Left lung (tissue), 4 donors: ENCODE measurements at regions not wholly inside any gene's neighbourhood (a gene's known extent, or its start where the extent isn't known, plus 50 kb on each side); places are given as distances from the start of the nearest gene placed in this dataset.

Experiments used
- ATAC-seq: fragments of 200-7000 bp; cut with Tn5 transposase; one replicate; pipeline ENCODE4 v1.9.1; 2020; ENCODE audit warnings: moderate library complexity
- DNase-seq, 4 donors: peaks; one replicate each; pipeline ENCODE4 v3.0.0-alpha.2; 2013 to 2020
- H3K27ac ChIP-seq, 2 donors: fragments of 200-600 bp; sonication (generic) in 1 of 2; one replicate each; pipeline versions ENCODE4 v1.5.0 to v1.8.0; 2020 to 2021
- H3K27me3 ChIP-seq, 2 donors: fragments of 200-600 bp; sonication (generic) in 1 of 2; one replicate each; pipeline versions ENCODE4 v1.5.0 to v1.8.0; 2020 to 2021
- H3K36me3 ChIP-seq, 2 donors: fragments of 200-600 bp; sonication (generic) in 1 of 2; one replicate each; pipeline versions ENCODE4 v1.5.0 to v1.8.0; 2020 to 2021
- H3K4me1 ChIP-seq, 2 donors: fragments of 200-600 bp; one replicate each; pipeline ENCODE4 v1.8.0; 2021
- H3K4me3 ChIP-seq, 2 donors: fragments of 200-600 bp; sonication (generic) in 1 of 2; one replicate each; pipeline versions ENCODE4 v1.5.0 to v1.8.0; 2020 to 2021; ENCODE audit warnings: mild to moderate bottlenecking in 1 of 2
- H3K9me3 ChIP-seq, 2 donors: fragments of 200-600 bp; sonication (generic) in 1 of 2; one replicate each; pipeline versions ENCODE4 v1.5.0 to v1.8.0; 2020 to 2021
- CTCF ChIP-seq, 2 donors: fragments of 200-600 bp; sonication (generic) in 1 of 2; IDR thresholded peaks; one replicate each; pipeline versions ENCODE4 v1.5.0 to v1.8.0; 2021; ENCODE audit warnings: antibody characterized with exemption in 2 of 2
- intact Hi-C, 2 donors: fragments of 100-400 bp; cut with DNase I; formaldehyde crosslinking; loops; one replicate each; pipeline versions ENCODE4 v1.11.2 to v1.14.2; 2022
- donor health status: DM: no; HTN: yes; CAD: no.
- donor health status: DM: no; HTN: no; CAD: no.

GRCh38 chr4:140311257-140311835, 62.1 kb upstream of the SCOC start:
- no peak overlapping the region for H3K4me3 ChIP-seq
- DNase-seq = no peak
- H3K27ac ChIP-seq = no peak overlapping the region
- no peaks in the 10 kb centered on the region for H3K9me3 ChIP-seq
- no peak for ATAC-seq
- H3K4me1 ChIP-seq = no peaks in the 10 kb centered on the region
- intact Hi-C loops = no loop called here
- TF ChIP-seq CTCF (IDR thresholded peaks at IDR 0.05) = no peak
- H3K36me3 ChIP-seq = no peaks in the 10 kb centered on the region
- H3K27me3 ChIP-seq = no peaks in the 10 kb centered on the region

GRCh38 chr4:140309124-140309870, 64.1 kb upstream of the SCOC start:
- intact Hi-C loops = no loop called here
- peak; percentile 13 for ATAC-seq
- H3K27ac ChIP-seq = no peak overlapping the region

GRCh38 chr4:140308366-140309123, 64.9 kb upstream of the SCOC start:
- intact Hi-C loops = no loop called here
- no peaks in the 10 kb centered on the region for H3K36me3 ChIP-seq
- no peak overlapping the region for H3K4me3 ChIP-seq
- peak; percentile 37 for ATAC-seq
- TF ChIP-seq CTCF (IDR thresholded peaks at IDR 0.05) = no peak
- H3K27ac ChIP-seq = no peak overlapping the region
- H3K9me3 ChIP-seq = no peaks in the 10 kb centered on the region
- H3K27me3 ChIP-seq = no peaks in the 10 kb centered on the region
- DNase-seq = peak in 3 of 4 donors; percentile 12 to 51 (median 42)
- H3K4me1 ChIP-seq = no peaks in the 10 kb centered on the region

More at GRCh38 chr4:140309124-140309870, 64.1 kb upstream of the SCOC start:
- Histone ChIP-seq H3K4me1 (no peaks in the 10 kb centered on the region), H3K4me3 (no peak overlapping the region), H3K9me3 (no peaks in the 10 kb centered on the region), H3K36me3 (no peaks in the 10 kb centered on the region), H3K27me3 (no peaks in the 10 kb centered on the region)
- no peak for TF ChIP-seq CTCF (IDR thresholded peaks at IDR 0.05)
- DNase-seq = no peak

GRCh38 chr4:140305053-140305452, 68.4 kb upstream of the SCOC start:
- no peak for TF ChIP-seq CTCF (IDR thresholded peaks at IDR 0.05)
- no peaks in the 10 kb centered on the region for H3K9me3 ChIP-seq
- H3K4me1 ChIP-seq = no peaks in the 10 kb centered on the region
- no peak overlapping the region for H3K27ac ChIP-seq
- no peaks in the 10 kb centered on the region for H3K36me3 ChIP-seq
- intact Hi-C loops = no loop called here
- no peaks in the 10 kb centered on the region for H3K27me3 ChIP-seq
- ATAC-seq (peak; percentile 88), DNase-seq (no peak)
- no peak overlapping the region for H3K4me3 ChIP-seq

- Histone ChIP-seq H3K4me1 (no peaks in the 10 kb centered on the region), H3K27me3 (no peaks in the 10 kb centered on the region), H3K9me3 (no peaks in the 10 kb centered on the region), H3K4me3 (no peak overlapping the region), H3K27ac (no peak overlapping the region), H3K36me3 (no peaks in the 10 kb centered on the region)
- ATAC-seq = no peak
- TF ChIP-seq CTCF (IDR thresholded peaks at IDR 0.05) = no peak
- intact Hi-C loops = no loop called here
- no peak for DNase-seq
These were observed 69.1 kb upstream of the SCOC start for GRCh38 chr4:140304346-140304745.
